ENCODE measurements at regions not wholly inside any gene's neighbourhood (a gene's known extent, or its start where the extent isn't known, plus 50 kb on each side); places are given as distances from the start of the nearest gene placed in this dataset.

DNA sequence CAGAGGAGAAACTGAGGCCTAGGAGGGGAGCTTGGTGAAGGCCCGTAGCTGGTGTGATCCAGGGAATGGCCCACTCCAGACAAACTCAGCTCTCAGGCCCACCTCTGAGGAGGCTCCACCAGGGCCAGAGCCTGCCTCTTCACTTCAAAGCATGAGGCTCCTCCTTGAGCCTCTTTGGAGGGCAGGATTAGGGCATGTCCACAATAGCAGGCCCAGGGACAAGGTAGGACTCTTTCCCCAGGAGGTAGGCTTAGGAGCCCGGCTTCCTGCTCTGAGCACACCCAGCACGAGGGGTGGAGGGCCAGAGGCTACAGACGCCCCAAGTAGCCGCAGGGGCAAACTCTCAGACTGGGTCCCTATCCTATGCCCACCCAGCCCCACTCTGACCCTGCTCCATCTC is 164.6 kb upstream of the ZMIZ1 start:
- Histone ChIP-seq H3K27me3 (ENCODE audit: control insufficient read depth, insufficient read depth, low read length) (peaks cover 16% of the 10 kb centered on the region), H3K36me3 (ENCODE audit: control insufficient read depth, insufficient read depth, low read length) (no peaks in the 10 kb centered on the region), H3K4me3 (ENCODE audit: low read depth, low read length) (no peak overlapping the region)
- TF ChIP-seq, protein P1, sequence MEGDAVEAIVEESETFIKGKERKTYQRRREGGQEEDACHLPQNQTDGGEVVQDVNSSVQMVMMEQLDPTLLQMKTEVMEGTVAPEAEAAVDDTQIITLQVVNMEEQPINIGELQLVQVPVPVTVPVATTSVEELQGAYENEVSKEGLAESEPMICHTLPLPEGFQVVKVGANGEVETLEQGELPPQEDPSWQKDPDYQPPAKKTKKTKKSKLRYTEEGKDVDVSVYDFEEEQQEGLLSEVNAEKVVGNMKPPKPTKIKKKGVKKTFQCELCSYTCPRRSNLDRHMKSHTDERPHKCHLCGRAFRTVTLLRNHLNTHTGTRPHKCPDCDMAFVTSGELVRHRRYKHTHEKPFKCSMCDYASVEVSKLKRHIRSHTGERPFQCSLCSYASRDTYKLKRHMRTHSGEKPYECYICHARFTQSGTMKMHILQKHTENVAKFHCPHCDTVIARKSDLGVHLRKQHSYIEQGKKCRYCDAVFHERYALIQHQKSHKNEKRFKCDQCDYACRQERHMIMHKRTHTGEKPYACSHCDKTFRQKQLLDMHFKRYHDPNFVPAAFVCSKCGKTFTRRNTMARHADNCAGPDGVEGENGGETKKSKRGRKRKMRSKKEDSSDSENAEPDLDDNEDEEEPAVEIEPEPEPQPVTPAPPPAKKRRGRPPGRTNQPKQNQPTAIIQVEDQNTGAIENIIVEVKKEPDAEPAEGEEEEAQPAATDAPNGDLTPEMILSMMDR (IDR thresholded peaks at IDR 0.05; ENCODE audit: insufficient read depth, low read length, poor library complexity, severe bottlenecking), result no peak
- no peak for DNase-seq (ENCODE audit: low read depth)

DNA sequence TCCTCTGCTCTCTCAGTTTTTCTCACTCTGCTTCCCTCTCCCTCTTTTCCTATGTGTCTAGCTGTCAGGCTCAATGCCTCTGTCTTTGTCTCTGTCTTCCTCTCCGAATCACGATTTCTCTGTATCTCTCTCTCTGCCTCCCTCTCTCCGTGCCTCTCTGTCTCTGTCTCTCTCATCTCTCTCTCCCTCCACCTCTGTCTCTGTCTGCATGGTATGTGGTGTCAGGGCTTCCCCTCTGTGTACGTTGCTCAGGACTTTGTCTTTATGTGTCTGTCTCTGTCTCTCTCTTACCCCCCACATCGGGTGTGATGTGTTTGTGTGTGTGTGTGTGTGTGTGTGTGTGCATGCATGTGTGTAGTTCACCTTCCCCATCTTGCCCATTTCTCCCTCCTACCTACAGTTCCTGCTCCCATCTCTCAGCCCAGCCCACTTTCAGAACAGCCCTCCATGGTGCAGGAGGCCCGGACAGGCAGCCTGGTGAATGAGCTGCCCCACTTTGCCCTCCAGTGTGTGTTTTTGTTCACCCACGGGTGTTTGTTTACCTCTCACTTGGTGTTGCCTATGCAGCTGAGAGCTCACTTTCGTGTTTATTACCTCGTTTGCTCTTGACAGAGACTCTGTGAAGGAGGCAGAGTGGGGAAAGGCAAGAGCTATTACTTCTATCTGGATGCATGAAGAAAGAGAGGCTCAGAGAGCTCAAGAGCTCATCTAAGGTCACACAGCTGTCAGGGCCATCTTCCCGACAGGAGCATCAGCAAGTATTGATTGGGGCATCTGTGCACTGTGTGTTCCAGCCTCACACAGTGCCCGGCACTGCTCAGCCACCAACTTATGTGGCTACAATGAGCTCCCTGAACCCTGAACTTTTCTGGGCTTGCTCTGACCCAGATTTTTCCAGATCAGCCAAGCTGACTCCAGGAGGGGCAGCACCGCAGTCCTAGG is 163.5 kb upstream of the ZMIZ1 start:
- peaks cover 21% of the 10 kb centered on the region for H3K27me3 ChIP-seq (ENCODE audit: control insufficient read depth, insufficient read depth, low read length)
- no peak overlapping the region for H3K4me3 ChIP-seq (ENCODE audit: low read depth, low read length)
- H3K36me3 ChIP-seq (ENCODE audit: control insufficient read depth, insufficient read depth, low read length), result no peaks in the 10 kb centered on the region
- no peak for DNase-seq (ENCODE audit: low read depth)
- TF ChIP-seq, protein P1 (IDR thresholded peaks at IDR 0.05; ENCODE audit: insufficient read depth, low read length, poor library complexity, severe bottlenecking), result no peak

DNA sequence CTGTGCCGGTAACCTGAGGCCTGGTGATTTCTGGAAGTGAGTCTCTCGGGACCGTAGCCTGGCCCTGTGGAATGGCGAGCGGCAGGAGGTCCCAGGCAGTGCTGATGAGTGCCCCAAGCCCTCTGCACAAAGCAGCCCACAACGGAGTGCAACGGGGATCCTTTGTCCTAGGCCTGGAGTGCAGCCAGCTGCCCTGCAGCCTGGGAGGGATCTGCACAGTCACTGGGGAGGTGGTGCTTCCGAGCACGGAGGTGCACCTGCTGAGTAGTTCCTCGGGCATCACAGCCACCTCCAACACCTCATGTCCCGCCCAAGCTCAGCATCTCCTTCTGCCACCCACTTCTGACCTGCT is 162.8 kb upstream of the ZMIZ1 start:
- Histone ChIP-seq H3K27me3 (ENCODE audit: control insufficient read depth, insufficient read depth, low read length) (peaks cover 24% of the 10 kb centered on the region), H3K4me3 (ENCODE audit: low read depth, low read length) (no peak overlapping the region), H3K36me3 (ENCODE audit: control insufficient read depth, insufficient read depth, low read length) (no peaks in the 10 kb centered on the region)
- no peak for DNase-seq (ENCODE audit: low read depth)
- TF ChIP-seq, protein P1 (IDR thresholded peaks at IDR 0.05; ENCODE audit: insufficient read depth, low read length, poor library complexity, severe bottlenecking), result no peak

DNA sequence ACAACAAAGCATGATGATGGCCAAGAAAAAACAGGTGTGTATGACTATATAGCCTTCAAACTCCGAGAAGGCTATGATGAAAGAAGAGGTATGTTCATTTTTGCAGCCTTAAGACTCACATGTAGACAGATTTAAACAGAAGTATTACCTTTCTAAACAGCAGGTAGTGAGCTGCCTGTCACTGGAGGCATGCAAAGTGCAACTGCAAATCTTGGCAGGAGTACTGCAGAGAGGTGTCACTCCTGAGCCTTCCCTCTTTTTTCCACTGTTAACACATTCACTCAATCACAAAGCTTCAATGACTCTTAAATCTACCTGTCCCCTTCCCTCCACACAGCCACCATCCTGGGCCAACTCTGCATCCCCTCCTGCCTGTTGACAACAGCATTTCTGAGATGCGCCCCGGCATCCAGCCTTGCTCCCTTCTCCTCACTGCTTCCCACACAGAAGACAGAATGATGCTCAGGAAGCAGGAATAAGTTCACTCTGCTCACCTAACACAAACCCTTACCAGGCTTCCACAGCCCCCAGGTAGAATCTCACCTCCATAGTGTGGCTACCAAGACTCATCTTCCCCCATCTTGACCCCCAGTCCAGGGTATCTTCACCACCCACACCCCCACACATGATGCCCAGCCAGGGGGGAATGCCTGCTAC is 161.9 kb upstream of the ZMIZ1 start:
- peaks cover 24% of the 10 kb centered on the region for H3K27me3 ChIP-seq (ENCODE audit: control insufficient read depth, insufficient read depth, low read length)
- TF ChIP-seq, protein P1 (IDR thresholded peaks at IDR 0.05; ENCODE audit: insufficient read depth, low read length, poor library complexity, severe bottlenecking), result no peak
- no peak overlapping the region for H3K4me3 ChIP-seq (ENCODE audit: low read depth, low read length)
- H3K36me3 ChIP-seq (ENCODE audit: control insufficient read depth, insufficient read depth, low read length), result no peaks in the 10 kb centered on the region
- DNase-seq (ENCODE audit: low read depth), result no peak

DNA sequence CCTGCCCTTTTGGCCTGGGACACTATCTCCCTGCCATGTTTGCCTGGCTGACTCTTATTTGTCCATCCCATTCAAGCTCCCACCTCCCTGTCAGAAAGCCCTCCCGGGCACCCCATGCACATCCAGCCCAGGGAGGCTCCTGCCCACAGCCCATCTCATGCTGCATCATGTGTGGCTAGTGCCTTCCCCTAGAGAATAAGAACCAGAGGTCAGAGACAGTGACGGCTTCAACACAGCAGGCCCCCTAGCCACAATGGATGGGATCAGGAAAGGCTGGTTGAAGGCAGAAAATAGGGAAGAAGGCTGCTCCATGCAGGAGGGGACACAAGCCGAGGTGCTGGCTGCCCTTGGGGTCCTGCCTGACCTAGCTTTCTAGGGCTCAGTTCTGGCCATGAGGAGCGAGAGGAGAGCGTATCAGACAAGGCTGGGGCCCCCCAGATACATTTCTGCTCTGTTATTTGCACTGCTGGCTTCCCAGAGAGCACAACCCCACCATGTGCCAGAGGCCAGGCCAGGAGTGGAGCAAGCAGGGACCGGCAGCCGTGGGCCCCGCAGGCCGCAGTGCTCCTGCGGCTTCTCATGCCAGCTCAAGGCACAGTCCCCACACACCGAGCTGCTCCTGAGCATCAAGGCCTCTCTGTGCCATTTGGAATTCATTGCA is 161.1 kb upstream of the ZMIZ1 start:
- DNase-seq (ENCODE audit: low read depth), result no peak
- TF ChIP-seq, protein P1 (IDR thresholded peaks at IDR 0.05; ENCODE audit: insufficient read depth, low read length, poor library complexity, severe bottlenecking), result no peak
- peaks cover 24% of the 10 kb centered on the region for H3K27me3 ChIP-seq (ENCODE audit: control insufficient read depth, insufficient read depth, low read length)
- H3K4me3 ChIP-seq (ENCODE audit: low read depth, low read length), result no peak overlapping the region
- no peaks in the 10 kb centered on the region for H3K36me3 ChIP-seq (ENCODE audit: control insufficient read depth, insufficient read depth, low read length)
